T-helper 1 cell treated with Interleukin-12 subunit alpha and Interleukin-12 subunit beta and Interleukin-4 antibody, amounts not matched to agents 30 μg/mL and 1 μg/mL, for 36 hours (primary cell): ENCODE measurements at regions not wholly inside any gene's neighbourhood (a gene's known extent, or its start where the extent isn't known, plus 50 kb on each side); places are given as distances from the start of the nearest gene placed in this dataset.

Experiments
- H3K27ac Mint-ChIP-seq: one replicate; pipeline ENCODE4 v1.8.0; 2021; ENCODE audit warnings: mild to moderate bottlenecking, mixed read lengths
- H3K27me3 Mint-ChIP-seq: one replicate; pipeline ENCODE4 v1.8.0; 2021; ENCODE audit warnings: low read depth, mixed read lengths
- H3K36me3 Mint-ChIP-seq: one replicate; pipeline ENCODE4 v1.8.0; 2021; ENCODE audit warnings: low read depth, mixed read lengths
- H3K4me1 Mint-ChIP-seq: one replicate; pipeline ENCODE4 v1.8.0; 2021; ENCODE audit warnings: low read depth, mixed read lengths
- H3K4me3 Mint-ChIP-seq: one replicate; pipeline ENCODE4 v1.8.0; 2021; ENCODE audit warnings: mild to moderate bottlenecking, moderate library complexity, mixed read lengths
- H3K9me3 Mint-ChIP-seq: one replicate; pipeline ENCODE4 v1.8.0; 2021; ENCODE audit warnings: mixed read lengths

DNA sequence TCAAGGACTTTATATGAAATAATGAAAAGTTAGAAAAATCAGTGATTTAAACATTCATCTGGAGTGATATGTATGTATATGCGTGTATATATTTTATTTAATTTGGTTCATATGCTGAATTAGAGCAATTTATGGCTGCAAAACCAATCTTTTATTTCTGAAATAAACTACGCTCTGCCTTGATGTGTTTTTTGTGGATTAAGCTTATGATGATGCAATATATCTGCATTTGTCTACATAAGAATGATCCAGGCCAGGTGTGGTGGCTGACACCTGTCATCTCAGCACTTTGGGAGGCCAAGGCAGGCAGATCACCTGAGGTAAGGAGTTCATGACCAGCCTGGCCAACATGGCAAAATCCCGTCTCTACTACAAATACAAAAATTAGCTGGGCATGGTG is 1842.3 kb upstream of the CDH6 start:
- Mint-ChIP-seq H3K36me3 (no peaks in the 10 kb centered on the region), H3K9me3 (peaks cover 8% of the 10 kb centered on the region), H3K4me1 (no peaks in the 10 kb centered on the region)

DNA sequence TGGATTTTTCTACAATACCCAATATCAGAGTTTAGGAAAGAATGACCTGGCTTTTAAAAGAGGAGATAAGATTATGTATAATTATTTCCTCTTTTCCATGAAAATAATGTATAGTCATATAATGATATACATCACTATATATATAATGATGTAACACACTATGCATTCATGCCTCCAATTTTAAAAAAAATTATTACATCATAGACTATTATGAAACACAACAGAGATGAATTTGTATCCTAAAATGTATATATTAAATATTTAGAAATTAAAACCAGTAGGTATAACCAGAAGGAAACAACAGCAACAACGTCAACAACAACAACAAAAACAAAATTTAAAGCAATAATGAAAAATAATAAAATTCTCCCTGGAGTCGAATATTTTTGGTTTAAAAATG is 1856.5 kb upstream of the CDH6 start:
- Mint-ChIP-seq H3K27ac (no peak overlapping the region), H3K36me3 (no peaks in the 10 kb centered on the region), H3K9me3 (peaks cover 27% of the 10 kb centered on the region), H3K27me3 (no peaks in the 10 kb centered on the region), H3K4me1 (no peaks in the 10 kb centered on the region), H3K4me3 (no peak overlapping the region)

More for the DNA sequence above, 1842.3 kb upstream of the CDH6 start:
- Mint-ChIP-seq H3K27ac (no peak overlapping the region), H3K4me3 (no peak overlapping the region), H3K27me3 (no peaks in the 10 kb centered on the region)

DNA sequence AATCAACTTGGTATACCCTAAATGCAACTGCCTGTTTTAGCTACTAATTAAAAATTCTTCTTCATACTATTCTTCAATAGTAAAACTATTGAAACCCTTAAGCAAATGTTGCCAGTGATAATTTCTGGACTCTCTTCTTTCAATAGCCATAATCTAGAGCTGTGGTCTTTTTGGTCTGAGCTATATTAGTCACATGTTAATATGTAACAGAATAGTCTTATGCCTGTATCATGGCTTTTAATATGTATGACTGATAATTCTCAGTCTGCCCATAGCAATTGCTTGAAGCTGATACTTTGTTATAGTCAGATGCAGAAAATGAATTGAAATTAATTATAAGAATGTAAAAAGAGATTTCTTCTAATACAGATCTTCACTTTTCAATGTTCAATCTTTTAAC is 1871.9 kb upstream of the CDH6 start:
- H3K4me3 Mint-ChIP-seq, result no peak overlapping the region
- peaks cover 16% of the 10 kb centered on the region for H3K9me3 Mint-ChIP-seq
- no peaks in the 10 kb centered on the region for H3K27me3 Mint-ChIP-seq
- H3K27ac Mint-ChIP-seq, result no peak overlapping the region
- H3K36me3 Mint-ChIP-seq, result no peaks in the 10 kb centered on the region
- no peaks in the 10 kb centered on the region for H3K4me1 Mint-ChIP-seq

DNA sequence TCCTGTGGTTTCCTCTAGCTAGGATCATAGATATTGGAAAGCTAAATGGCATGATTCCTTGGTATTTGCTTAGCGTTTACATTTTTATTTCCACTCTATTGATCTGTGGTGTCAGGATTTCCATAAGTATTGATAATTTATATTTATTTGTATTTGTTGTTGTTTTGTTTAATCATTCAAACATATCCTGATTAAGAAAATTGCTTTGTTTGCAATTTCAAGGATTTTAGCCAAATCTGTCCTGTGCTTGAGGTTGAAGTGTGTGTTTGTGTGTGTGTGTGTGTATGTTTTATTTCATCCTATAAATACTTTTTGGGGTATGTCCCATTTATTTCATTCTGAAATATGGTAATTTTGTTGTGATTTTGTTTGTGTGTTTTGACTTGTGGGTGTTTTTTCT is 1884.1 kb upstream of the CDH6 start:
- no peaks in the 10 kb centered on the region for H3K27me3 Mint-ChIP-seq
- peaks cover 19% of the 10 kb centered on the region for H3K9me3 Mint-ChIP-seq
- no peaks in the 10 kb centered on the region for H3K36me3 Mint-ChIP-seq
- H3K27ac Mint-ChIP-seq, result no peak overlapping the region
- no peak overlapping the region for H3K4me3 Mint-ChIP-seq
- H3K4me1 Mint-ChIP-seq, result no peaks in the 10 kb centered on the region

DNA sequence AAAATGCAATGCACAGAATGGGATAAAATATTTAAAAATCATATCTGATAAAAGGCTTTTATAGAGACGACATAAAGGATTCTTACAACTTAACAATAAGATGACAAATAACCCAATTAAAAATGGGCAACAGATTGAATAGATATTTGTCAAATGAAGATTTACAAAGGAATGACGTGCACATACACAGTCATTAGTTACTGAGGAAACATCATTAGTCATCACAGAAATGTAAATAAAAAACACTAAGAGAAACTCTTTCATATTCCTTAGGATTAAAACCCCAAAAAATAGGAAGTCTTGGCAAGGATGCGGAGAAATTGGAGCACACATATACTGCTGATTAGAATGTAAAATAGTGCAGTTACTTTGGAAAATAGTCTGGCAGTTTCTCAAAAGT is 1886.0 kb upstream of the CDH6 start:
- H3K27me3 Mint-ChIP-seq, result no peaks in the 10 kb centered on the region
- no peak overlapping the region for H3K4me3 Mint-ChIP-seq
- no peaks in the 10 kb centered on the region for H3K36me3 Mint-ChIP-seq
- H3K9me3 Mint-ChIP-seq, result peaks cover 16% of the 10 kb centered on the region
- H3K4me1 Mint-ChIP-seq, result no peaks in the 10 kb centered on the region
- H3K27ac Mint-ChIP-seq, result no peak overlapping the region

DNA sequence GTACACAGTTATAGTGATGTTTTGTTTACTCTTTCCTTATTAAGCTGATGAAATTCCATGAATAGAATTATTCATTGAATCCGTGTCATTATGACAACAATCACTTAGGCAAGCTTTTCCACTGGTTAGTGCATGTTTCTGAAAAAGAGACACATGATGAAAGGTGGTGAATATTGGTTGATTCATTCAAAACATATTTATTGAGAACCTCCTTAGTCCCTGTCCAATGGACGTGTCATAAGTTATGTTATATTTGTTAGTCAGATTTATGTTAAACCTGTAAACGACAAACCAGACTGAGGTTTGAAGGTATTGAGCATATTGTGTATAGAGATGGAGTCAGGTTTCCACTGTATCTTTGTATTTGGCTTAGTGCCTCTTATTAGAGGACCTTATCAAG is 1888.9 kb upstream of the CDH6 start:
- Mint-ChIP-seq H3K27ac (no peak overlapping the region), H3K36me3 (no peaks in the 10 kb centered on the region), H3K4me1 (no peaks in the 10 kb centered on the region), H3K9me3 (peaks cover 24% of the 10 kb centered on the region), H3K4me3 (no peak overlapping the region), H3K27me3 (no peaks in the 10 kb centered on the region)

DNA sequence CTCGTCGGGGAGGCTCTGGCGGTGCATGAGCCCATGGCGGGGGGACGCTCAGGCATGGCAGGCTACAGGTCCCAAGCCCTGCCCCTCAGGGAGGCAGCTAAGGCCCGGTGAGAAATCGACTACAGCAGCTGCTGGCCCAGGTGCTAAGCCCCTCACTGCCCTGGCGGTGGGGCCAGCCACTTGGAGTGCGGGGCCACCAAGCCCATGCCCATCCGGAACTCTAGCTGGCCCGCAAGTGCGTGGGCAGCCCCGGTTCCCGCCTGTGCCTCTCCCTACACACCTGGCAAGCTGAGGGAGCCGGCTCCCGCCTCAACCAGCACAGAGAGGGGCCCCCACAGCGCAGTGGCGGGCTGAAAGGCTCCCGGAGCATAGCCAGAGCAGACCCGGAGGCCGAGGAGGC is 1896.9 kb upstream of the CDH6 start:
- H3K9me3 Mint-ChIP-seq, result peaks cover 30% of the 10 kb centered on the region
- no peaks in the 10 kb centered on the region for H3K27me3 Mint-ChIP-seq
- H3K36me3 Mint-ChIP-seq, result no peaks in the 10 kb centered on the region
- H3K4me1 Mint-ChIP-seq, result no peaks in the 10 kb centered on the region
- H3K4me3 Mint-ChIP-seq, result no peak overlapping the region
- H3K27ac Mint-ChIP-seq, result no peak overlapping the region

DNA sequence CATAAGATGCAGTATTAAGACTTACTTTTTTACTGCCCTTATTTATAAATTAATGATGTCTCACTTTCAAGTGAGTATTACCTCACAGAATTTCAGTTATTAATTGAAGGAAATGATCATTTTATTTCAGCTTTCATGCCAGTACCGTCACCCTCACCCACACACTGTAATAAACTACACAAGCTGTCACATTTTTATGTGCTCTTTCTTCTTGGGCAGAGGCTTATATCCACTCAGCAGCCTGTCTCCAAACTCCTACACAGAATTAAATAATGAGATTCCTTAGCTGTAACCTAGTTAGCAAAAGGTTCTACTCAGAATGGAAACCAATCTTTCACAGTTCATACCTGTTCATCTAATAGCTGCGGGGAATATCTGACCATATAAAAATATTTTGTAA is 1915.8 kb upstream of the CDH6 start:
- Mint-ChIP-seq H3K36me3 (no peaks in the 10 kb centered on the region), H3K27me3 (no peaks in the 10 kb centered on the region), H3K4me1 (no peaks in the 10 kb centered on the region), H3K9me3 (peaks cover 12% of the 10 kb centered on the region), H3K27ac (no peak overlapping the region), H3K4me3 (no peak overlapping the region)

DNA sequence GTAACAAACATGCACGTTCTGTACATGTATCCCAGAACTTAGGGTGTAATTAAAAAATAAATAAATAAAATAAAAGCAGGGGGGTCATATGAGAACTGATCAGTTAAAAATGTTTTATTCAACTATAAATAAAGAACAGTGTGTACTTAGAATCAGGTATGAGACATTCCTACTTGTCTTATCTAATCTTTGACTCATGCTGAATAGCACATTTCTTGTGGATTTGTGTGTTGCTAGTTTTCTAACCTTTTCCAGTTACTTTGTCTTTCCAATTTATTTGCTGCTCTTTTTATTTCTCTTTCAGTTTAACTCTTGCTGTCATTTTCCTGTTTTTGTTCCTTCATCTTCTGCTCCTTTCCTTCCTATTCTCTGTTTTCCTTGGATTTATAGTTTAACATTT is 1917.1 kb upstream of the CDH6 start:
- H3K9me3 Mint-ChIP-seq, result peaks cover 17% of the 10 kb centered on the region
- H3K27me3 Mint-ChIP-seq, result no peaks in the 10 kb centered on the region
- no peak overlapping the region for H3K27ac Mint-ChIP-seq
- no peaks in the 10 kb centered on the region for H3K4me1 Mint-ChIP-seq
- H3K4me3 Mint-ChIP-seq, result no peak overlapping the region
- no peaks in the 10 kb centered on the region for H3K36me3 Mint-ChIP-seq

DNA sequence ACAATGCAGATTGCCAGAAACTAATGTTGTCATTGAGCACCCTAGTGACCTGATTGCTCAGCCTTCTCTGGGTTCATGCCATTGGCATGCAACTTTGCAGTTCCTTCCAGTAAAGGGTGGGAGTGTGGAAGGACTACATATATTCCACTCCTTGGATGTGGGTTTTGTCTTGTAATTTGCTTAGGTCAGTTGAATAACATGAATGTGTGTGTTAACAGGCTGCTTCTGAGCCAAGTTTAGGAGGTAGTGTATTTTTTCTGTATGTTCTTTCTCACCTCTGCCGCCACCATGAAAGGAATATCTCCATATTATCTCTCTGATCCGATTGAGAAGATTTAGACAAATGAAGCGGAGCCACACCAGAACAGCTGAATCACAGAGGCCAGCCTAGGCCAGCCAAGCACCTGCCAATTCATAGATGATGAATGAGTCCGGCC is 1929.6 kb upstream of the CDH6 start:
- H3K36me3 Mint-ChIP-seq, result no peaks in the 10 kb centered on the region
- no peak overlapping the region for H3K4me3 Mint-ChIP-seq
- no peaks in the 10 kb centered on the region for H3K27me3 Mint-ChIP-seq
- peaks cover 13% of the 10 kb centered on the region for H3K9me3 Mint-ChIP-seq
- no peaks in the 10 kb centered on the region for H3K4me1 Mint-ChIP-seq
- no peak overlapping the region for H3K27ac Mint-ChIP-seq

DNA sequence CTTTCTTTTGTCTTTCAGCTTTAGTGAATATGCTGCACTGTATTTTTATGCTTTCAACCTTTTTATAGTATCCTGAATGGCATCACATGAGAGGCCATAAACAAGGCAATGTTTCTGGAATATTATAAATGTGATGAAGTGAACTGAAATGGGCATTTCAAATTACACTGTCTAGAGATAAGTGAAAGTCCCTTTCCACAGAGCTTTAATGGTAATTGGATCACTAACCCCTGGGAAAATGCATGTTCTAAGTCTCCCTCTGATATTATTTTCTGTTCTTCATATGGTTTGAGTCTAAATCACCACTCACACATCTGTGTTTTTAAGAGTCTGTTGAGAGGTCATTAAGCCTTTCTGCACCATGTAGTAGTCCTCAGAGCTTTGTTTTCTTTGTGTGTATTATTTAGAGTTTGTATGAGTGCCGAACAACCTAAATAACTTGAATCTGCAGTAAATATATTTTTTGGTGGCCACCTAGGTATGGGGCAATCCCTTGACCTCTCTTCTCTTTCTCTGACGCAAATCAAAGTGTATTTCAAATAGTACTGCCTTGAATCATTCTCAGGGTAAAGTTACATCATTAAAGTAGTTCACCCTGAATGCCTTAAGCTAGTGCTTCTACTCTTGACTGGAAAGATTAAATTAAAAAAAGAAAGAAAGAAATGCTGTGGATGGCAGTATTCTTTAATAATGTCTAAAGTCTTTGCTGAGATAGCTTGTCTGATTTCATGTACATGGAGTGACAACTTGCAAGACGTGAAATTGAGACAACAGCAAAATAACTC is 1931.0 kb upstream of the CDH6 start:
- Mint-ChIP-seq H3K4me3 (no peak overlapping the region), H3K27me3 (no peaks in the 10 kb centered on the region), H3K4me1 (no peaks in the 10 kb centered on the region), H3K9me3 (peaks cover 14% of the 10 kb centered on the region), H3K27ac (no peak overlapping the region), H3K36me3 (no peaks in the 10 kb centered on the region)

DNA sequence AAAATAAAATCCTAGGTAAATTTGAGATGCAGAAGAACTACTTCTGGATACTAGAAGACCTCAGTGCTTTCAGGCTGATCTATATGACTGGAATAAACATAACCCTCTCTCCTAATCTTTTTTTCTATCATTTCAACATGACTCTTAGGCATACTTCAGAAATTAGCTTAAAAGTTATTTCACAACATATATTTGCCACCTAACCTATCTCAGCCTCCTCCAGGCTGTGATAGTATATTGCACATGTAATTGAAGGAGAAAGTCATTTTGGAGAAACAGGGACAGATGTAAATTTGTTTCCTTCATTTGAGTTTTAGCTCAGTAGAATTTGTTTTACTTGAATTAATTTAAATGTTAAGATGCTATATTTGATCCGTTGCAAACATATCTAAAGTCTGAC is 1932.3 kb upstream of the CDH6 start:
- Mint-ChIP-seq H3K9me3 (peaks cover 17% of the 10 kb centered on the region), H3K36me3 (no peaks in the 10 kb centered on the region), H3K27me3 (no peaks in the 10 kb centered on the region), H3K4me1 (no peaks in the 10 kb centered on the region), H3K27ac (no peak overlapping the region), H3K4me3 (no peak overlapping the region)

DNA sequence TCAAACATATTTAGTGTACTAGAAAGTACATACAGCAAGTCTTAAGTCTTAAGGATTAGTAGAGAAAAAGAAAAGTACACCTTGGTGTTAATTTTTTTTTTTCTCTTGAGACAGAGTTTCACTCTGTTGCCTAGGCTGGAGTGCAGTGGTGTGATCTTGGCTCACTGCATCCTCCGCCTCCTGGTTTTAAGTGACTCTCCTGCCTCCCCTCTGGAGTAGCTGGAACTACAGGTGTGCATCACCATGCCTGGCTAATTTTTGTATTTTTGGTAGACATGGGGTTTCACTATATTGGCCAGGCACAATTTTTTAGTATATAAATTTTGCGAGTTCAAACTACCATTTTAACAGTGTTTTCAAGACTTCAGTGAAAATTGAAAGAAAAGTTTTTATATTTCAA is 1941.1 kb upstream of the CDH6 start:
- Mint-ChIP-seq H3K9me3 (peaks cover 8% of the 10 kb centered on the region), H3K36me3 (no peaks in the 10 kb centered on the region), H3K27me3 (no peaks in the 10 kb centered on the region), H3K4me1 (no peaks in the 10 kb centered on the region), H3K4me3 (no peak overlapping the region), H3K27ac (no peak overlapping the region)

DNA sequence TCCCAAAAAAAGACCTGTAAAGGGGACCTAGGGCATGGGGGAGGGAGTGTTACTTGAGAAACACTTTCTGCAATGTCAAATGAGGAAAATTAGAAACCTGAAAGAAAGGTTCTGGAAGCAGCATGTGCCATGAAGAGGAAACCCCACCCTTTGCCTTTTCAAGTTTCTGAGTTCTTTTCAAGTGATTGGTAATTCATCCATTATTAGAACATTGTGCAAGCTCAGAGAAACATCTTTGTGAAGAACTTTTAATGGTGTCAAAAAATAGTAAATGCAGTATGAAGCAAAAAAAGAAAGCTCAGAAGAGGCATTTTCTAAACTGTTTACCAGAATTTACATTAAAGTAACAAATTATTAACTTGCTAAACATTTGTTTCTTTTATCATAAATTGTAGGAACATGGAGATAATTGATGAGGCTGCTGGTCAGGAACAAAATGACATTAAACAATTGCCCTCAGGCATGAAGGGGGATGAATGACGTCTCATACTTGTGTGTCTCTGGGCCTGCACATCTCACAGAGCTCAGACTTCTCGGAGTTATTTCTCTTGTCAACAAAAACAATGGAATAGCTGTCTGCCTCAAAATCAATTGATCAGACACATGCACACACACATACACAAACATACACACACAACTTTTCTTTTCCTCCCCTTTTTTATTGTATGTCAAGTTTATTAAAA is 1946.0 kb upstream of the CDH6 start:
- Mint-ChIP-seq H3K27me3 (no peaks in the 10 kb centered on the region), H3K27ac (no peak overlapping the region), H3K4me3 (no peak overlapping the region), H3K9me3 (peaks cover 13% of the 10 kb centered on the region), H3K36me3 (no peaks in the 10 kb centered on the region), H3K4me1 (no peaks in the 10 kb centered on the region)

DNA sequence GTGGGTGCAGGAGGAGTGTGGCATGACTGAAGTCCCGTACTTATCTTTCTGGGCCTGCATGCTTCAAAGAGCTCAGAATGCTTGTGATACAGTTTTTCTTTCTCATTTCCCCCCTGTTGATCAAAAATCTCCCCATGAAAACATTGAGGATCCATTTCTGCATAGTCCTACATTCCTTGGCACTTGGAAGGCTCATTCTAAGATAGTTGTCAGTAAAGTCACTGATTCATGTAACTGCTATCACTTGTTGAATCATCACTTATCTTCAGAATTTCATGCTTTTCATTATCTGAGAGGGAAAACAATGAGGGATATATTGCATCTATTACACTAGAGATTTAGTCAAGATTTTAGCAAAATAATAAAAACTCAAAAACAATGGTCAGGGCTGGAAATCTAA is 1953.1 kb upstream of the CDH6 start:
- Mint-ChIP-seq H3K27me3 (no peaks in the 10 kb centered on the region), H3K9me3 (peaks cover 31% of the 10 kb centered on the region), H3K4me3 (no peak overlapping the region), H3K27ac (no peak overlapping the region), H3K36me3 (no peaks in the 10 kb centered on the region), H3K4me1 (no peaks in the 10 kb centered on the region)
